ES-I3 (cell line): ENCODE measurements at regions not wholly inside any gene's neighbourhood (a gene's known extent, or its start where the extent isn't known, plus 50 kb on each side); places are given as distances from the start of the nearest gene placed in this dataset.

Experiments
- H3K36me3 ChIP-seq: 2 replicates; pipeline ENCODE4 v1.6.1; 2013; ENCODE audit warnings: mild to moderate bottlenecking, low read length, control low read depth, moderate library complexity; ENCODE audit not compliant: insufficient read depth
- H3K4me1 ChIP-seq: 2 replicates; pipeline ENCODE4 v1.6.1; 2013; ENCODE audit warnings: mild to moderate bottlenecking, control low read depth, low read length; ENCODE audit not compliant: insufficient read depth
- H3K9ac ChIP-seq: 2 replicates; pipeline ENCODE4 v1.6.1; 2013; ENCODE audit warnings: low read depth, mild to moderate bottlenecking, low read length, moderate library complexity
- H3K9me3 ChIP-seq: 2 replicates; pipeline ENCODE4 v1.6.1; 2013; ENCODE audit warnings: mild to moderate bottlenecking, low read length, moderate library complexity; ENCODE audit not compliant: control insufficient read depth, insufficient read depth

DNA sequence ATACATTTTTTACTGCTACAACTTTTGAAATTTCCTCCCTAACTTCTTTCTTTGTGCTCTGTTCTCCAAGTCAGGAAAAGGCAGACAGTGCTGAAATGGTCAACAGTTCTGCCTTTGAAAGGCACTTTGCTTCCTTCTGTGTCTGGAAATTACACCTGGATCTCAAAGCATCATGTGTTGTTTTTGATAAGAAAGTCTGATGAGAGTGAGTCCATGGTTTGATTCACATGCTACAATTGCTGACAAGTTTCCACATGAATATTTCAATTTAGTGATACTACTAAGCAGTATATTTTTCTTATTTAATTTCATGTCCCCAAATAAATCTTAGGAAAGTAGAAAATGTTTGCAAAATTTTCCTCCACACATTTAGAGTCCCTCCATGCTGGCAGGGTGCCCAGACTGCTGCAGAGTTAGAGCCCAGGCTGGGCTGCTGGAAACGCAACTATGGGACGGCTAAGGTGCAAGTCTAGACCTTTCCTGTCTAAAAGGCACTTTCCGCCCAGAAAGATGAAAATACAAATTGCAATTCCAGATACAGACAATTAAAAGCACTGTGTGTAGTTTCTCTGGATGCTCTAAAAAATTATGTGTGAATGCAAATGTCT is 96.6 kb upstream of the RUNX1 start:
- Histone ChIP-seq H3K4me1 (no peaks in the 10 kb centered on the region), H3K36me3 (no peaks in the 10 kb centered on the region), H3K9ac (no peak overlapping the region), H3K9me3 (peaks cover 3% of the 10 kb centered on the region; the same call in 1 of the 2 replicates)

- Histone ChIP-seq H3K4me1 (no peaks in the 10 kb centered on the region), H3K9me3 (no peaks in the 10 kb centered on the region; the same call in 1 of the 2 replicates), H3K9ac (no peak overlapping the region), H3K36me3 (no peaks in the 10 kb centered on the region)
These were observed 95.9 kb upstream of the RUNX1 start for GRCh38 chr21:35144978-35145377.

DNA sequence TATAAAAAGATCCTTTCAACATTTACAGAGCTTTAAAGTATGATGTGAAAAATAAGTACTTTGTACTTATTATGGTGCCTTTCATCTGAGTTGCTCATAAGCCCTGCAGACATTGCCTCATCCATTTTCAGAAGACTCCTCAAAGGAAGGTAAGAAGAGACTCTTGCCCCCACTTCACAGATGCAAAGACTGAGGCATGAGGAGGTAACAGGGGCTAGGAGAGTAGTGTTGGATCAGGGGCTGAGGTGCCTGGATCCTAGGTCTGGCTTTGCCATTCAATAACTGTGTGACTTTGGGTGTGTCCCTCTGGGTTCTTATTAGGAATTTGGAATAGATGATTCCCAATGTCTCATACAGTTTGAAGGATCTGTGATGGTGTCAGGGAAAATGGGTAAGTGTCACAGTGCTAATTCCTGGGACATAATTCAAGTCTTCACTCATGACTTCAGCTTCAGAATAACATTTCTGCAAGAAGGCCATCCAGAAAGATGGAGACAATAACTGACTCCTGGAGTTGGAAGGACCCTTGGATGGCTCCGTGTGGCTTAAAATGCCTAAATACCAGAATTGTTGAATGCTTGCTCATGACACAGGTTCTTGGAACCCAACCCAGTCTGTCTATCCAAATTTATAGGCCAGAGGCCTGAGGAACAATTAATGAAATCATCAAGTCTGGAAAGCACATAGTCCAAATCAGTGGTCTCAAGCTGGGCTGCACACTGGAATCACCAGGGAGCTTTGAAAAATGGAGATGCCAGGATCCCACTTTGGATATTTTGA is 93.1 kb upstream of the RUNX1 start:
- Histone ChIP-seq H3K9ac (no peak overlapping the region), H3K4me1 (peaks cover 3% of the 10 kb centered on the region; the same call in 1 of the 2 replicates), H3K9me3 (no peaks in the 10 kb centered on the region), H3K36me3 (no peaks in the 10 kb centered on the region)

DNA sequence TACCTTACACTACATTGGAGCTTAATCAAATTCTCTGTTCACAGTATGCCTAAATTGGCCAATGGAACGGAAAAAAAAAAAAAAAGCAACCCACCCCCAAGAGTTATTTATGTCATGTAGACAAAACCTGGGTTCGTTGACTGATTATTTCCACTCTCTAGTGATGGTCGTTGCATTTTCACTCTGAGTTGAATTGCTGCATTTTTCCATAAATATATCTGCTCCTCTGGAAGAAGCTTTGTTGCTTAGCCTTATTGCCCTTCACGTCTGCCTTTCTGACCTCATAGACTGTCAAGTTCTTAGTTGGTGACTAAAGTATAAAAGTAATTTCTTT is 90.2 kb upstream of the RUNX1 start:
- no peaks in the 10 kb centered on the region for H3K9me3 ChIP-seq
- no peaks in the 10 kb centered on the region for H3K36me3 ChIP-seq
- H3K4me1 ChIP-seq: peaks cover 12% of the 10 kb centered on the region
- H3K9ac ChIP-seq: no peak overlapping the region

DNA sequence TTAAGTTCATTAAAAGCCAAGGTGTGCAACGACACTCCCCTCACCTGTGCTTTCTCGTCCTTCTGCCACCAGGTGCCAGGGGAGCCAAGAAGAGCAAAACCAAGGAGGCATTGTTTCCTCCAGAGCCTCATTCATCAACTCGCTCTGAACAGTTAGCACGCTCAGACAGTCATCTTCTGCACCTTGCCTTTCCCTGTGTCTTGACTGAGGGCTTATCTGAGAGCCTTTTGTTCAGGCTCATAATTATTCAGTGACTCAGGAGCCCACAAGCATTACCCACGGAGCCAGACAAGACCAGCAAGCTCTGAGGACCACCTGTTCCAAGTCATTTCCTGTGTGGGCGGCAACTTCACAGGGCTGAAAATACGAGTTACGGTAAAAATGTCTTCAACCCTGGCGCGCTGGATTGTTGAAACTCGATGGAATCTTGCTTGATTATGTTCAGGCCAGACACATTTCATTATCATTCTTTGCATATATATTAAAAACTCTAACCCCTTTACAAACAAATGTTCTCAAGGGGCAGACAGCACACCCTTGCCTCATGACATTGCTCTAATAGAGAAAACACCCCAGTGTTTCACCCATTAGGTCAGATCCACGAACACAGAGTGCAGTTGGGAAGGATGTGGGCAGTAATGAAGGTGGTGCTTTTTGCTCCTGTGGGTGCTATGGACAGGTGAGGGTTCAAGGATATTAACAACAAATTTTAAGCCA is 89.7 kb upstream of the RUNX1 start:
- Histone ChIP-seq H3K36me3 (no peaks in the 10 kb centered on the region), H3K9ac (no peak overlapping the region), H3K9me3 (no peaks in the 10 kb centered on the region), H3K4me1 (peaks cover 12% of the 10 kb centered on the region)

GRCh38 chr21:35136586-35137219 is 87.6 kb upstream of the RUNX1 start:
- Histone ChIP-seq H3K9ac (no peak overlapping the region), H3K36me3 (no peaks in the 10 kb centered on the region), H3K4me1 (peaks cover 12% of the 10 kb centered on the region), H3K9me3 (no peaks in the 10 kb centered on the region)

DNA sequence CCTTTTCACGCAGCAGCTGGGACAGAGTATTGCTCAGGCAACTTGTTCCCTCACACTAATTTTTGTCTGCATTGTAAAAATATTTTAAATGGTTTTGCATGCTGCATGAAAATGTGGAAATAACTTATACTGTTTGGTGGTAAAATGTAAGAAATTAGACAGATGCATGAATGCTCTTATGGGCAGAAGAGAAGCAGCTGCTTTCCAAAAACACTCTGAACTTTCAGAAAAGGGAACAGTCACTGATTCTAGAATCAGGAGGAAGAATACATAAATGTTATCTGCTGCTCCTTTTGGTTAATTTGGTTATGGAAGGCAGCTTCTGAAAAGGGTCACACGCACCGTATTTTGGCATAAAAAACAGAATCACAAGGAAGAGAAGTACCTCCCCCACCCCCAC is 87.0 kb upstream of the RUNX1 start:
- Histone ChIP-seq H3K4me1 (peaks cover 12% of the 10 kb centered on the region), H3K36me3 (no peaks in the 10 kb centered on the region), H3K9ac (no peak overlapping the region), H3K9me3 (no peaks in the 10 kb centered on the region)

DNA sequence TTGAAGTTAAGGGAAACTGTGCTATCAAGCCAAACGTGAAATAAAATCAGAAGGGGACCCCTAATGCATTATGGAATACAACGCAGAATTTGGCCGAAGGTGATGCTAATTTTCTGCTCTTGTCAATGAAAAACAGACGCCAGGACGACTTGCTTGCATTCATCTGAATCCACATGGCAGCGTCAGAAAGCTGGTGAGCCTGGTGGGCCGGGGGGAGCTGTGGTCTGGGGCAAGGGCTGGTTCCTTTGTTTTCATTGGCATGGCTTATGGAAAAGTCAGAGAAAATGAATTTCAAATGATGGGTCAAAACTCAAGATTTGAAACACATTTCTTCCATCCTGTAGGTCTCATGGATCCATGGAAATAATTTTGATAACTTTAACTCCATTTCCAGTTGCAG is 86.4 kb upstream of the RUNX1 start:
- H3K36me3 ChIP-seq: no peaks in the 10 kb centered on the region
- no peaks in the 10 kb centered on the region for H3K9me3 ChIP-seq
- no peak overlapping the region for H3K9ac ChIP-seq
- peaks cover 12% of the 10 kb centered on the region for H3K4me1 ChIP-seq

GRCh38 chr21:35134309-35134708 is 85.2 kb upstream of the RUNX1 start:
- Histone ChIP-seq H3K9ac (no peak overlapping the region), H3K9me3 (no peaks in the 10 kb centered on the region), H3K36me3 (no peaks in the 10 kb centered on the region), H3K4me1 (peaks cover 12% of the 10 kb centered on the region)

DNA sequence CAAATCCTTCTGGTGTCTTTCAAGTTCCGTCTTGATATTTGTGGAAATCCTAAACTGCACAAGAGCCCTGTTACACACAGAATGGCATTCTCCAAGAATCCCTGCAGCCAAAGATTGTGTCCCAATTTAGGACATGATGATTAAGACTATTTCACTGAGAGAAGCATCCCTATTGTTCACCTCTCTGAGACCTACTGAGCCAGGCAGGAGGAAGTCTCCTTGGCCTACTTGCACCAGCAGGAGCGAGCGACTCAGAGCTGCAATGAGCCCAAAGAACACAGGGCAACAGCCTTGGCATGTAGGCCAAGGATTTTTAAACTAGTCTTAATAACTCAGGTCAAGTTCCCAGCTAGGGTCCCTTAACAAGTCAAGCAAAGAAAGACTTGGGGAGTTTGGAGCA is 79.4 kb upstream of the RUNX1 start:
- no peaks in the 10 kb centered on the region for H3K36me3 ChIP-seq
- H3K4me1 ChIP-seq: peaks cover 11% of the 10 kb centered on the region; the same call in 1 of the 2 replicates
- H3K9ac ChIP-seq: no peak overlapping the region
- H3K9me3 ChIP-seq: no peaks in the 10 kb centered on the region

GRCh38 chr21:35127851-35128250 is 78.7 kb upstream of the RUNX1 start:
- H3K9me3 ChIP-seq: no peaks in the 10 kb centered on the region
- H3K36me3 ChIP-seq: no peaks in the 10 kb centered on the region
- H3K4me1 ChIP-seq: peaks cover 11% of the 10 kb centered on the region; the same call in 1 of the 2 replicates
- H3K9ac ChIP-seq: no peak overlapping the region

- H3K4me1 ChIP-seq: peaks cover 11% of the 10 kb centered on the region; the same call in 1 of the 2 replicates
These were observed 77.9 kb upstream of the RUNX1 start for GRCh38 chr21:35127026-35127425.

DNA sequence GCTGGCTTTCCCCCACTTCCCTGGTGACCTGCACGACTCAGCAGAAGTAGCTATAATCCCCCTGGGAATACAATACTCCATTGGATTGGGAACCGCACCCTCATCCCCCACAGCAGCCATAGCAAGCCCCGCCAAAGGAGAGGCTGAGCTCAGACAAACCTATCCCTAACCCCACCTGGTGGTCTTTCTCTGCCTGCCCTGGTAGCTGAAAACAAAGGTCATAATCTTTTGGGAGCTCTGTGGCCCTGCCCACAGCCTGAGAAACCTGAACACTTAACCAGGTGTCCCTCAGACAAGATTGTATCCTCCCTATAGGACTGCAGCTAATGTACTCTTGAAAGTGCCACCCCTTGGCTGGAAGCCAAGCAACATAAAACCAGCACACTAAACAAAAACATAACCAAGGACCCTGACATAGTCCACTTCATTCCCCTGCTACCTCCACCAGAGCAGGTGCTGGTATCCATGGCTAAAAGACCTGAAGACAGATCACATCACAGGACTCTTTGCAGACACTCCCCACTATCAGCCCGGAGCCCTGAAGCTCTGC is 71.6 kb upstream of the RUNX1 start:
- H3K9me3 ChIP-seq: no peaks in the 10 kb centered on the region
- no peak overlapping the region for H3K9ac ChIP-seq
- no peaks in the 10 kb centered on the region for H3K4me1 ChIP-seq
- H3K36me3 ChIP-seq: no peaks in the 10 kb centered on the region

More at GRCh38 chr21:35127026-35127425, 77.9 kb upstream of the RUNX1 start:
- no peaks in the 10 kb centered on the region for H3K36me3 ChIP-seq
- H3K9me3 ChIP-seq: no peaks in the 10 kb centered on the region
- H3K9ac ChIP-seq: no peak overlapping the region

DNA sequence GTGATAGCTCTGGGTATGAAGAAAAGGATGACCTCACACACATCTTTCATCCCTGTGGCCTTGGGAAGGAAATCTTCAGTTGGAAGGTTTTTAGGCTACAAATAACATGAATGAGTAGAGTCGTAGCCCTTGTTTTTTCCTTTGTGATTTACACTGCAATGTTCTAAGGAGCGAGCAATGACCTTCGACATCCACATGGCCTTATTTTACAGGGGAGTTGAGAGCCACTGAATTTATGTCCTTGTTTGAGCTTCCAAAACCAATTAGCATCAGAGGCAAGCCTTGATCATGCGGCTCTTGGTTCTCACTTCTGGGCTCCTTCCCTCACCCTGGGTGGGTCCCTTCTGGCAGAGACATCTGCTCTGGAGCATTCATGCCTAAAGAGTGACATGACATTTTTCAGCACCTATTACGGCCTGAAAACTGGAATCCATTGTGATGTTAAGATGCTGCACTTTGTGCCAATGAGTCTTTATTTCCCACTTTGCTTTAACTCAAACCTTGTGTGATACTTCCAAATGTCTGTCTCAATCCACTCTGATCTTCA is 70.5 kb upstream of the RUNX1 start:
- Histone ChIP-seq H3K9me3 (no peaks in the 10 kb centered on the region), H3K36me3 (no peaks in the 10 kb centered on the region), H3K4me1 (no peaks in the 10 kb centered on the region), H3K9ac (no peak overlapping the region)
